Body of pancreas (tissue), 4 donors: ENCODE measurements at regions not wholly inside any gene's neighbourhood (a gene's known extent, or its start where the extent isn't known, plus 50 kb on each side); places are given as distances from the start of the nearest gene placed in this dataset.

Experiments used
- POLR2A ChIP-seq, 3 donors: fragments of 450-650 bp; IDR thresholded peaks; one replicate each; pipeline ENCODE4 v1.6.1; 2016; ENCODE audit warnings: antibody characterized with exemption in 3 of 3, mild to moderate bottlenecking in 2 of 3
- TF ChIP-seq, protein P1 (sequence below), 7 experiments: fragments of 450-650 bp in 4 of 7; fragments of 200-600 bp in 3 of 7; sonication (generic) in 3 of 7; IDR thresholded peaks; one replicate each; pipeline ENCODE4 v1.5.1; 2016 to 2019; ENCODE audit warnings: antibody characterized with exemption in 7 of 7

DNA sequence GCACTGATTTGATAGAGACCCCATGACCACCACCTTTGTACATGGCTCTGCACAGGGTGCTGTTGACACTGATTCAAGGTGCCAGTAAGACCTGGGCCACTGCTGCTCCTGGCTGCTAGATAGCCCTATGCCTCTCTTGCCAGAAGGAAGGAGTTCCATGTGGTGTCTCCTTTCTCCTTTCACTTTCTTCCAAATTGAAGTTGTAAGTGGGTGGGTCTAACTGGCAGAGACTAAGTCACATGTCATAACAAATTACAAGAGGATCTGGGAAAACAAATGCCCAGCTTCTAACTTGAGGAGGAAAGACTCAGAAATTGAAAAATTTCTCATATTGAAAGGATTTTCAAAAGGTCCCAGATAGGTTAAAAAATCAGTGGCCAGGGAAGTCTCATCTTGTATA lies 116.8 kb downstream of the TFAP2B start:
- TF ChIP-seq, protein P1, sequence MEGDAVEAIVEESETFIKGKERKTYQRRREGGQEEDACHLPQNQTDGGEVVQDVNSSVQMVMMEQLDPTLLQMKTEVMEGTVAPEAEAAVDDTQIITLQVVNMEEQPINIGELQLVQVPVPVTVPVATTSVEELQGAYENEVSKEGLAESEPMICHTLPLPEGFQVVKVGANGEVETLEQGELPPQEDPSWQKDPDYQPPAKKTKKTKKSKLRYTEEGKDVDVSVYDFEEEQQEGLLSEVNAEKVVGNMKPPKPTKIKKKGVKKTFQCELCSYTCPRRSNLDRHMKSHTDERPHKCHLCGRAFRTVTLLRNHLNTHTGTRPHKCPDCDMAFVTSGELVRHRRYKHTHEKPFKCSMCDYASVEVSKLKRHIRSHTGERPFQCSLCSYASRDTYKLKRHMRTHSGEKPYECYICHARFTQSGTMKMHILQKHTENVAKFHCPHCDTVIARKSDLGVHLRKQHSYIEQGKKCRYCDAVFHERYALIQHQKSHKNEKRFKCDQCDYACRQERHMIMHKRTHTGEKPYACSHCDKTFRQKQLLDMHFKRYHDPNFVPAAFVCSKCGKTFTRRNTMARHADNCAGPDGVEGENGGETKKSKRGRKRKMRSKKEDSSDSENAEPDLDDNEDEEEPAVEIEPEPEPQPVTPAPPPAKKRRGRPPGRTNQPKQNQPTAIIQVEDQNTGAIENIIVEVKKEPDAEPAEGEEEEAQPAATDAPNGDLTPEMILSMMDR (IDR thresholded peaks at IDR 0.05), result no peak
- TF ChIP-seq POLR2A (IDR thresholded peaks at IDR 0.05), result no peak
